Activated CD4-positive, alpha-beta T cell treated with anti-CD3 and anti-CD28 coated beads, Interleukin-2, Interleukin-4, amounts not matched to agents 100 ng/mL and 50 ng/mL, durations not matched to agents 16 hours and 8 hours (primary cell): ENCODE measurements at regions not wholly inside any gene's neighbourhood (a gene's known extent, or its start where the extent isn't known, plus 50 kb on each side); places are given as distances from the start of the nearest gene placed in this dataset.
"Not testable (repeated sequence)": the region's sequence is repeated elsewhere in the genome, so short reads cannot be mapped to it uniquely, and the experiment has no call there.

Experiments
- DNase-seq: peaks from one replicate; pipeline ENCODE4 v3.0.0-alpha.2; 2020; ENCODE audit warnings: low spot score

GRCh38 chr18:39604836-39605235 is 2039.2 kb upstream of the CELF4 start:
- no peak for DNase-seq

- no peak for DNase-seq
Observed at GRCh38 chr18:39602131-39602530, 2036.5 kb upstream of the CELF4 start.

- no peak for DNase-seq
Observed at GRCh38 chr18:39600894-39601293, 2035.3 kb upstream of the CELF4 start.

- no peak for DNase-seq
Observed at GRCh38 chr18:39599251-39599650, 2033.7 kb upstream of the CELF4 start.

GRCh38 chr18:39596891-39597290 is 2031.3 kb upstream of the CELF4 start:
- no peak for DNase-seq

GRCh38 chr18:39596221-39596620 is 2030.6 kb upstream of the CELF4 start:
- no peak for DNase-seq

- DNase-seq, result no peak
Observed at GRCh38 chr18:39594206-39594605, 2028.6 kb upstream of the CELF4 start.

GRCh38 chr18:39591649-39592048 is 2026.1 kb upstream of the CELF4 start:
- no peak for DNase-seq

- no peak for DNase-seq
Observed at GRCh38 chr18:39589496-39589895, 2023.9 kb upstream of the CELF4 start.

- DNase-seq, result no peak
Observed at GRCh38 chr18:39587586-39587985, 2022.0 kb upstream of the CELF4 start.

GRCh38 chr18:39586741-39587140 is 2021.1 kb upstream of the CELF4 start:
- no peak for DNase-seq

GRCh38 chr18:39574897-39575296 is 2009.3 kb upstream of the CELF4 start:
- DNase-seq, result no peak

GRCh38 chr18:39571511-39571910 is 2005.9 kb upstream of the CELF4 start:
- DNase-seq, result peak; percentile 3

GRCh38 chr18:39565551-39566230 is 2000.1 kb upstream of the CELF4 start:
- DNase-seq, result not testable (repeated sequence)

GRCh38 chr18:39564716-39565115 is 1999.1 kb upstream of the CELF4 start:
- DNase-seq, result no peak

- DNase-seq, result no peak
Observed at GRCh38 chr18:39561126-39561525, 1995.5 kb upstream of the CELF4 start.

GRCh38 chr18:39558658-39559057 is 1993.1 kb upstream of the CELF4 start:
- DNase-seq, result no peak

- no peak for DNase-seq
Observed at GRCh38 chr18:39555496-39555895, 1989.9 kb upstream of the CELF4 start.

- DNase-seq, result no peak
Observed at GRCh38 chr18:39550701-39551100, 1985.1 kb upstream of the CELF4 start.

GRCh38 chr18:39549144-39549543 is 1983.5 kb upstream of the CELF4 start:
- DNase-seq, result no peak

- no peak for DNase-seq
Observed at GRCh38 chr18:39531659-39532058, 1966.1 kb upstream of the CELF4 start.

- no peak for DNase-seq
Observed at GRCh38 chr18:39529358-39529757, 1963.8 kb upstream of the CELF4 start.

- DNase-seq, result no peak
Observed at GRCh38 chr18:39527465-39527864, 1961.9 kb upstream of the CELF4 start.

GRCh38 chr18:39524370-39524769 is 1958.8 kb upstream of the CELF4 start:
- no peak for DNase-seq
